ENCODE measurements at regions not wholly inside any gene's neighbourhood (a gene's known extent, or its start where the extent isn't known, plus 50 kb on each side); places are given as distances from the start of the nearest gene placed in this dataset.

- intact Hi-C loops (cut with DNase I): no loop called here
- no peak overlapping the region for H3K4me3 ChIP-seq
- DNase-seq (no peak), FAIRE-seq (no peak), ATAC-seq (no peak)
- H3K36me3 ChIP-seq: no peaks in the 10 kb centered on the region
- 50 to 67% methylated on average over 3 of the region's 3 CpGs for WGBS, 2 donors
- no peaks in the 10 kb centered on the region for H3K4me1 ChIP-seq
- no peak overlapping the region for H3K27ac ChIP-seq
- no peak for TF ChIP-seq CTCF (IDR thresholded peaks at IDR 0.05)
- H3K9me3 ChIP-seq: no peaks in the 10 kb centered on the region
- H3K27me3 ChIP-seq: no peaks in the 10 kb centered on the region
Measured at GRCh38 chr2:33822964-33823363, 223.9 kb upstream of the FAM98A start.

GRCh38 chr2:33812707-33813106 lies 213.6 kb upstream of the FAM98A start:
- Histone ChIP-seq H3K4me1 (no peaks in the 10 kb centered on the region), H3K36me3 (no peaks in the 10 kb centered on the region), H3K4me3 (no peak overlapping the region), H3K27ac (no peak overlapping the region), H3K9me3 (no peaks in the 10 kb centered on the region), H3K27me3 (no peaks in the 10 kb centered on the region)
- ATAC-seq: no peak
- no peak for DNase-seq
- intact Hi-C loops (cut with DNase I): no loop called here
- TF ChIP-seq CTCF (IDR thresholded peaks at IDR 0.05): no peak
- WGBS, 2 donors: 57 to 68% methylated on average over 2 of the region's 2 CpGs
- FAIRE-seq: no peak

GRCh38 chr2:33810046-33810835 lies 211.1 kb upstream of the FAM98A start:
- ATAC-seq (no peak), DNase-seq (no peak), FAIRE-seq (no peak)
- Histone ChIP-seq H3K4me3 (no peak overlapping the region), H3K9me3 (no peaks in the 10 kb centered on the region), H3K27ac (no peak overlapping the region), H3K4me1 (no peaks in the 10 kb centered on the region), H3K36me3 (no peaks in the 10 kb centered on the region), H3K27me3 (no peaks in the 10 kb centered on the region)
- TF ChIP-seq CTCF (IDR thresholded peaks at IDR 0.05): no peak
- 79 to 88% methylated on average over 9 of the region's 9 CpGs for WGBS, 2 donors
- intact Hi-C loops (cut with DNase I): no loop called here

- DNase-seq (no peak), FAIRE-seq (no peak), ATAC-seq (no peak)
- no peaks in the 10 kb centered on the region for H3K4me1 ChIP-seq
- 59 to 67% methylated on average over 6 of the region's 6 CpGs for WGBS, 2 donors
- no peaks in the 10 kb centered on the region for H3K27me3 ChIP-seq
- H3K4me3 ChIP-seq: no peak overlapping the region
- H3K27ac ChIP-seq: no peak overlapping the region
- TF ChIP-seq CTCF (IDR thresholded peaks at IDR 0.05): no peak
- intact Hi-C loops (cut with DNase I): no loop called here
- no peaks in the 10 kb centered on the region for H3K36me3 ChIP-seq
- no peaks in the 10 kb centered on the region for H3K9me3 ChIP-seq
Measured at GRCh38 chr2:33806041-33806440, 206.9 kb upstream of the FAM98A start.

GRCh38 chr2:33804155-33804554 lies 205.1 kb upstream of the FAM98A start:
- Histone ChIP-seq H3K27me3 (no peaks in the 10 kb centered on the region), H3K4me3 (no peak overlapping the region), H3K27ac (no peak overlapping the region), H3K4me1 (no peaks in the 10 kb centered on the region), H3K36me3 (no peaks in the 10 kb centered on the region), H3K9me3 (no peaks in the 10 kb centered on the region)
- ATAC-seq: no peak
- TF ChIP-seq CTCF (IDR thresholded peaks at IDR 0.05): no peak
- intact Hi-C loops (cut with DNase I): no loop called here
- DNase-seq: no peak
- FAIRE-seq: no peak
